ENCODE measurements at regions not wholly inside any gene's neighbourhood (a gene's known extent, or its start where the extent isn't known, plus 50 kb on each side); places are given as distances from the start of the nearest gene placed in this dataset.

DNA sequence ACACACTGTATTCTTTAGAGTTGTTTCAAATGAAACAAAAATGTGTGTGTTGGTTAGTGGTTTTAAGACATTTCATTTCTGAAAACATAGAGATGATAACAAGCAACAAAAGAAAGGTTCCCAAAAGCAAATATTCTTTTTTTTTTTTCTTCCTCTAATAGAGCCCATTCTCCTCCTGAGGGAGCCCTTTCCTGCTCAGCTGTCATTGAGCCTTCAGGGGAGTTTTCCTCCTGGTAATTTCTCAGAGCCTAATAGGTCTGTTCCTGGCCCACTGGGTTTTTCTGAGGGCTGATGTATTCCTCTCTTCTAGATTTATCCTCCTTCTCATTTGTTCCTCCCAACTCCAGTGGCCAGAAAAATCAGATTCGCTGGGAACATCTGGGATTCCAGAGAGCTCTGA lies 654.5 kb downstream of the NOVA1 start:
- TF ChIP-seq, protein P1, sequence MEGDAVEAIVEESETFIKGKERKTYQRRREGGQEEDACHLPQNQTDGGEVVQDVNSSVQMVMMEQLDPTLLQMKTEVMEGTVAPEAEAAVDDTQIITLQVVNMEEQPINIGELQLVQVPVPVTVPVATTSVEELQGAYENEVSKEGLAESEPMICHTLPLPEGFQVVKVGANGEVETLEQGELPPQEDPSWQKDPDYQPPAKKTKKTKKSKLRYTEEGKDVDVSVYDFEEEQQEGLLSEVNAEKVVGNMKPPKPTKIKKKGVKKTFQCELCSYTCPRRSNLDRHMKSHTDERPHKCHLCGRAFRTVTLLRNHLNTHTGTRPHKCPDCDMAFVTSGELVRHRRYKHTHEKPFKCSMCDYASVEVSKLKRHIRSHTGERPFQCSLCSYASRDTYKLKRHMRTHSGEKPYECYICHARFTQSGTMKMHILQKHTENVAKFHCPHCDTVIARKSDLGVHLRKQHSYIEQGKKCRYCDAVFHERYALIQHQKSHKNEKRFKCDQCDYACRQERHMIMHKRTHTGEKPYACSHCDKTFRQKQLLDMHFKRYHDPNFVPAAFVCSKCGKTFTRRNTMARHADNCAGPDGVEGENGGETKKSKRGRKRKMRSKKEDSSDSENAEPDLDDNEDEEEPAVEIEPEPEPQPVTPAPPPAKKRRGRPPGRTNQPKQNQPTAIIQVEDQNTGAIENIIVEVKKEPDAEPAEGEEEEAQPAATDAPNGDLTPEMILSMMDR (IDR thresholded peaks at IDR 0.05 in 8 of 11, conservative IDR thresholded peaks at IDR 0.05 in 3 of 11) = no peak
- no peak for TF ChIP-seq POLR2AphosphoS5 (IDR thresholded peaks at IDR 0.05)
- TF ChIP-seq POLR2A (IDR thresholded peaks at IDR 0.05) = no peak
